ENCODE measurements at regions not wholly inside any gene's neighbourhood (a gene's known extent, or its start where the extent isn't known, plus 50 kb on each side); places are given as distances from the start of the nearest gene placed in this dataset.

DNA sequence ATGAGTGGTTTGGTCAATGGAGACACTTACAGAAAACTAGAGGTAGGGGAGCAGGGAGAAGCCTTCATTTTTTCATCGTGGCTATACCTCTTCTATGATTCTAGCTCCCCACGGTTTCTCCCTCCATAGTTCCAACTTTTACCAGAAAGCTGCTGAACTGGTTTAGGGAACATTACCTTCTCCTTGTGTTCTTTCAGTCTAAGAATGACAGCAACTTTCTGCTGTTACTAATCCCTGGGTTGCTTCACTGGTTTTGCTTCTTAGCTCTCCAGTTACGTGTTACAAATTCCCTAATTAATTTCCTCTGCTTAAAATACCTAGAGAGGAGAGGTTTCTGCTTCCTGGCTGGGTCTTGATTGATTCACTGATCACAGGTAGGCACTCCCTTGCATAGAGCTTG lies 499.9 kb downstream of the SLC4A3 start:
- POLR2A ChIA-PET: no interaction called here

DNA sequence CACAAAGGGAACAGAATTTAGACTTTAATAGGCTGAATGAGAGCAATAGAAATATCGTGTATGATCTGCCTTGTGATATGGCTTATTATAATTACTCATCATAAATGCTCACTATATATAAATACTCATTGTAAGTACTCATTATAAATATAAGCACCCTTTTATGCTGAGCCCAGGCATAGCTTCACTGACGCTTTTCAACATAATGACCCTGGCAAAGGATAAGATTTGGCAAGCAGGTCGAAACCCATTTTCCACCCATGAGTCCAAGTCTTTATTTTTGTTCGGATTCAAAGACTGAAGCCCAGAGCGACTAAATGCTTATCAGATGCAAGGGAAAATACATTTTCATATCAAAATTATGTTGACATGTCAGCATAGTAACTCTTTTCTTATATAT lies 500.4 kb downstream of the SLC4A3 start:
- ATAC-seq (ENCODE audit: poor library complexity): no peak
- no peaks in the 10 kb centered on the region for H3K27me3 Mint-ChIP-seq
- POLR2A ChIA-PET: no interaction called here
- intact Hi-C loops (cut with DNase I, micrococcal nuclease): no loop called here
- H3K27ac Mint-ChIP-seq: no peak overlapping the region
- peaks cover 0 to 4% of the 10 kb centered on the region in 2 experiments for H3K9me3 ChIP-seq (ENCODE audit: control insufficient read depth in 1 of 2, insufficient read depth in 1 of 2, low read length in 2 of 2)
- no peak overlapping the region for H3K27ac ChIP-seq (ENCODE audit: low read depth in 1 of 2, low read length in 2 of 2)
- no peaks in the 10 kb centered on the region for H3K4me1 Mint-ChIP-seq (ENCODE audit: low read depth)
- TF ChIP-seq, protein P1, sequence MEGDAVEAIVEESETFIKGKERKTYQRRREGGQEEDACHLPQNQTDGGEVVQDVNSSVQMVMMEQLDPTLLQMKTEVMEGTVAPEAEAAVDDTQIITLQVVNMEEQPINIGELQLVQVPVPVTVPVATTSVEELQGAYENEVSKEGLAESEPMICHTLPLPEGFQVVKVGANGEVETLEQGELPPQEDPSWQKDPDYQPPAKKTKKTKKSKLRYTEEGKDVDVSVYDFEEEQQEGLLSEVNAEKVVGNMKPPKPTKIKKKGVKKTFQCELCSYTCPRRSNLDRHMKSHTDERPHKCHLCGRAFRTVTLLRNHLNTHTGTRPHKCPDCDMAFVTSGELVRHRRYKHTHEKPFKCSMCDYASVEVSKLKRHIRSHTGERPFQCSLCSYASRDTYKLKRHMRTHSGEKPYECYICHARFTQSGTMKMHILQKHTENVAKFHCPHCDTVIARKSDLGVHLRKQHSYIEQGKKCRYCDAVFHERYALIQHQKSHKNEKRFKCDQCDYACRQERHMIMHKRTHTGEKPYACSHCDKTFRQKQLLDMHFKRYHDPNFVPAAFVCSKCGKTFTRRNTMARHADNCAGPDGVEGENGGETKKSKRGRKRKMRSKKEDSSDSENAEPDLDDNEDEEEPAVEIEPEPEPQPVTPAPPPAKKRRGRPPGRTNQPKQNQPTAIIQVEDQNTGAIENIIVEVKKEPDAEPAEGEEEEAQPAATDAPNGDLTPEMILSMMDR (IDR thresholded peaks at IDR 0.05): no peak
- CTCF ChIA-PET: no interaction called here
- H3K4me3 Mint-ChIP-seq: no peak overlapping the region
- H3K4me1 ChIP-seq (ENCODE audit: insufficient read depth, low read length): no peaks in the 10 kb centered on the region
- no peak for DNase-seq
- H3K9me3 Mint-ChIP-seq: peaks cover 3% of the 10 kb centered on the region
- H3K4me3 ChIP-seq (ENCODE audit: low read length): no peak overlapping the region
- H3K27me3 ChIP-seq (ENCODE audit: control insufficient read depth in 1 of 2, insufficient read depth in 2 of 2, low read length in 2 of 2): no peaks in the 10 kb centered on the region
- no peaks in the 10 kb centered on the region for H3K36me3 ChIP-seq (ENCODE audit: insufficient read depth, low read length)
- H3K36me3 Mint-ChIP-seq (ENCODE audit: low read depth): no peaks in the 10 kb centered on the region

More for the DNA sequence above, 499.9 kb downstream of the SLC4A3 start:
- Mint-ChIP-seq H3K27me3 (no peaks in the 10 kb centered on the region), H3K36me3 (ENCODE audit: low read depth) (no peaks in the 10 kb centered on the region), H3K27ac (no peak overlapping the region), H3K4me3 (no peak overlapping the region), H3K9me3 (peaks cover 3% of the 10 kb centered on the region), H3K4me1 (ENCODE audit: low read depth) (no peaks in the 10 kb centered on the region)
- no peak for DNase-seq
- Histone ChIP-seq H3K9me3 (ENCODE audit: control insufficient read depth in 1 of 2, insufficient read depth in 1 of 2, low read length in 2 of 2) (peaks cover 0 to 4% of the 10 kb centered on the region in 2 experiments), H3K27me3 (ENCODE audit: control insufficient read depth in 1 of 2, insufficient read depth in 2 of 2, low read length in 2 of 2) (no peaks in the 10 kb centered on the region), H3K4me3 (ENCODE audit: low read length) (no peak overlapping the region), H3K4me1 (ENCODE audit: insufficient read depth, low read length) (no peaks in the 10 kb centered on the region), H3K36me3 (ENCODE audit: insufficient read depth, low read length) (no peaks in the 10 kb centered on the region), H3K27ac (ENCODE audit: low read depth in 1 of 2, low read length in 2 of 2) (no peak overlapping the region)
- CTCF ChIA-PET: no interaction called here
- TF ChIP-seq, protein P1 (IDR thresholded peaks at IDR 0.05): no peak
- ATAC-seq (ENCODE audit: poor library complexity): no peak
- intact Hi-C loops (cut with DNase I, micrococcal nuclease): no loop called here

DNA sequence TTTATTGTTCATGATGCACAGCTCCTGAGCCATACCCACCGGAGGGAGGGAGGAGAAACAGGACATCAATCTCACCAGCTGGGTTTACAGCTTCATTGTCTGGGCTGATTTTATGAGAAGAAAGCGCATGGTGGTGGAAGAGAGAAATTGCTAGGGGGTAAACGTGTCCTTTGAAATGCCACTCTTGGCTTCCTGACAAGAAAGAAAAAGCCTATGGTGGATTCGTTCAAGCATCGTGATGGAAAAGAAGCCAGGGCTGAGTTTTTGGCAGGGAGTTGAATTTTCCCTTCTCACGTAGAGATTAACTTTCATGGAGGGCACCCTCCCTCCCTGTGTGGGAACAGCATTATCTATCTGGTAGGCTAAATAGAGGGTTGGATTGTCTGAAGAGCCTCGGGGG lies 502.0 kb downstream of the SLC4A3 start:
- H3K9me3 Mint-ChIP-seq: peaks cover 3% of the 10 kb centered on the region
- no peaks in the 10 kb centered on the region for H3K4me1 Mint-ChIP-seq (ENCODE audit: low read depth)
- intact Hi-C loops (cut with DNase I, micrococcal nuclease): no loop called here
- Histone ChIP-seq H3K27me3 (ENCODE audit: control insufficient read depth in 1 of 2, insufficient read depth in 2 of 2, low read length in 2 of 2) (no peaks in the 10 kb centered on the region), H3K36me3 (ENCODE audit: insufficient read depth, low read length) (no peaks in the 10 kb centered on the region), H3K4me1 (ENCODE audit: insufficient read depth, low read length) (no peaks in the 10 kb centered on the region), H3K9me3 (ENCODE audit: control insufficient read depth in 1 of 2, insufficient read depth in 1 of 2, low read length in 2 of 2) (peaks cover 0 to 7% of the 10 kb centered on the region in 2 experiments), H3K4me3 (ENCODE audit: low read length) (no peak overlapping the region), H3K27ac (ENCODE audit: low read depth in 1 of 2, low read length in 2 of 2) (no peak overlapping the region)
- no peaks in the 10 kb centered on the region for H3K36me3 Mint-ChIP-seq (ENCODE audit: low read depth)
- TF ChIP-seq, protein P1 (IDR thresholded peaks at IDR 0.05): no peak
- no peaks in the 10 kb centered on the region for H3K27me3 Mint-ChIP-seq
- DNase-seq: no peak
- H3K4me3 Mint-ChIP-seq: no peak overlapping the region
- no peak for ATAC-seq (ENCODE audit: poor library complexity)
- ChIA-PET POLR2A (no interaction called here), CTCF (no interaction called here)
- H3K27ac Mint-ChIP-seq: no peak overlapping the region
